ENCODE measurements at regions not wholly inside any gene's neighbourhood (a gene's known extent, or its start where the extent isn't known, plus 50 kb on each side); places are given as distances from the start of the nearest gene placed in this dataset.
"Not testable (repeated sequence)": the region's sequence is repeated elsewhere in the genome, so short reads cannot be mapped to it uniquely, and the experiment has no call there.

- no peak for DNase-seq (ENCODE audit: low spot score)
- TF ChIP-seq CTCF (IDR thresholded peaks at IDR 0.05; ENCODE audit: extremely low read depth, missing control alignments): no peak
Measured at GRCh38 chr13:57897225-57897624, 265.7 kb downstream of the PCDH17 start.

- DNase-seq (ENCODE audit: low spot score): no peak
- TF ChIP-seq CTCF (IDR thresholded peaks at IDR 0.05; ENCODE audit: extremely low read depth, missing control alignments): no peak
Measured at GRCh38 chr13:57899096-57899495, 267.6 kb downstream of the PCDH17 start.

GRCh38 chr13:57909833-57910232, 278.3 kb downstream of the PCDH17 start:
- not testable (repeated sequence) for DNase-seq (ENCODE audit: low spot score)

DNA sequence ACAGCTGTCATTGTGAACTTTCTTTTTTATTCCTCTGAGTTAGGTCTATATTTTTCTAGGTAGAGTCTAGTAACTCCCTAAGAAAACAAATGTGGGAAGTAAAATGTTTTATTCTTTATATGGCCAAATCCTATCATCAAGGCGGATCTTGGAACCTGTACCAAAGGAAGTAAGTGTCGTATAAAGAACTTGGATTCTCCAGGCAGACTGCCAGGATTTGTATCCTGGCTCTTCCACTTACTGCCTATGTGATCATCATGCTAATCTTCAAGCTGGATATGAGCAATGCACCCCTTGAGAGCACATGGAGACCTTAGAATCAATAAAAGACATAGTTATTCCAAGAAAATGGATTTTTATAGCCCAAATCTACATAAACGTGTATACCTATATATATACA, 286.5 kb downstream of the PCDH17 start:
- no peak for TF ChIP-seq CTCF (IDR thresholded peaks at IDR 0.05; ENCODE audit: extremely low read depth, missing control alignments)
- no peak for DNase-seq (ENCODE audit: low spot score)

DNA sequence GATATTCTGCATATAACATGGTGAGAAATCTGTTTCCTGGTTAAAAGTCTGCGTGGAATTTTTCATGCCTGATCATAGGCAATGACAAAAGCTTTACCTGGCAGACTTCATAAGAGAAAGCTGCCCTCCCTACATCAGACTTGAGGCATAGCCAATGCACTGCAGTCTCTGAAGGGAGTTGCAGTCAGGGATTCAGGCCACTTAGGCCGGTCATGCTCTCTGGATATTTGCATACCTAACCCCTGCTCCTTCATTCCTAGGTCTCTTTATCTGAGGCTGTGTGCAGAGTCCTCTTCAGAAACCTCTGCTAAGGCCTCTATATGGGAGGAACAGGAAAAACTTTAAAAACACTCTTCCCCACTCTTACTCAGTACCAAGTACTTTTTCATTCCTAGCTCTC, 287.4 kb downstream of the PCDH17 start:
- TF ChIP-seq CTCF (IDR thresholded peaks at IDR 0.05; ENCODE audit: extremely low read depth, missing control alignments): no peak
- DNase-seq (ENCODE audit: low spot score): no peak

- DNase-seq (ENCODE audit: low spot score): no peak
Measured at GRCh38 chr13:57925250-57925649, 293.7 kb downstream of the PCDH17 start.

DNA sequence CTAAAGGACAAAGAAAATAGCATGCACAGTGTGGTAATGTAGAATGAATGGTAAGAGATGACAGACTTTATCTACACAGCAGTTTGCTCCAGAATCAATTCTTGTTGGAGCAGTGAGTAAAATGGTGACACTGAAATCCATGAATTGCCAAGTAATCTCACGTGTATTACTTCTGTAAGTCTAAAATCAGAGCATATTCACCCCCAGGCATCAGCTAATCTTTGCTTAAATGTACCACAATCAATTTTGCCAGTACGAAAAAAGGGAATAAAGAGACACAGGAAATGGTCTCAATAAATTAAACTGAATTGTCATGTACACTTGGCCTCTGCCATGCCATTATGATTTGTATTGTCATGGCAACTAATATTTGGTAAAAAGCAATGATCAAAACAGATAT, 294.2 kb downstream of the PCDH17 start:
- TF ChIP-seq CTCF (IDR thresholded peaks at IDR 0.05; ENCODE audit: extremely low read depth, missing control alignments): no peak
- DNase-seq (ENCODE audit: low spot score): no peak

More at GRCh38 chr13:57925250-57925649, 293.7 kb downstream of the PCDH17 start:
- TF ChIP-seq CTCF (IDR thresholded peaks at IDR 0.05; ENCODE audit: extremely low read depth, missing control alignments): no peak

DNA sequence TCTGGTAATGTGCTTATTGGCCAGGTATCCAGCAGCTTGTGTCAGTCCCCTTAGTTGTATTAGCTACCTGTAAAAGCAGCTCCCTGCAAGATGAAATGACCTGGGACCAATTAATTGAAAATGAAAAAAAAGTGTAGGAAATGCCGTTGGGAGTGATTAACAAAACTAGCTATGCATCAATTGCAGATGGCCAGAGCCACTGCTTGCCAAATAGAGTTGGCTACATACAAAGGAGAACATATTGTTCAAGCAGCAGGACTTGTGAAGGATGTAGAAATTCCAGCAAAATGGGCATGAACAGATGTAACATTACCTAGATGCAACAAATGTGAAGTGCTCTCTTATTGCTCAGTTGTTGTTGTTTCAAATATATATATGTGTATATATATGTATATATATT, 300.5 kb downstream of the PCDH17 start:
- no peak for TF ChIP-seq CTCF (IDR thresholded peaks at IDR 0.05; ENCODE audit: extremely low read depth, missing control alignments)
- no peak for DNase-seq (ENCODE audit: low spot score)
